Lung microvascular endothelial cell (primary cell): ENCODE measurements at regions not wholly inside any gene's neighbourhood (a gene's known extent, or its start where the extent isn't known, plus 50 kb on each side); places are given as distances from the start of the nearest gene placed in this dataset.

Source experiments
- DNase-seq, 2 donors: peaks; one replicate each; pipeline versions ENCODE4 v3.0.0 to v3.0.0-alpha.2; 2010; ENCODE audit warnings: low read depth in 2 of 2

DNA sequence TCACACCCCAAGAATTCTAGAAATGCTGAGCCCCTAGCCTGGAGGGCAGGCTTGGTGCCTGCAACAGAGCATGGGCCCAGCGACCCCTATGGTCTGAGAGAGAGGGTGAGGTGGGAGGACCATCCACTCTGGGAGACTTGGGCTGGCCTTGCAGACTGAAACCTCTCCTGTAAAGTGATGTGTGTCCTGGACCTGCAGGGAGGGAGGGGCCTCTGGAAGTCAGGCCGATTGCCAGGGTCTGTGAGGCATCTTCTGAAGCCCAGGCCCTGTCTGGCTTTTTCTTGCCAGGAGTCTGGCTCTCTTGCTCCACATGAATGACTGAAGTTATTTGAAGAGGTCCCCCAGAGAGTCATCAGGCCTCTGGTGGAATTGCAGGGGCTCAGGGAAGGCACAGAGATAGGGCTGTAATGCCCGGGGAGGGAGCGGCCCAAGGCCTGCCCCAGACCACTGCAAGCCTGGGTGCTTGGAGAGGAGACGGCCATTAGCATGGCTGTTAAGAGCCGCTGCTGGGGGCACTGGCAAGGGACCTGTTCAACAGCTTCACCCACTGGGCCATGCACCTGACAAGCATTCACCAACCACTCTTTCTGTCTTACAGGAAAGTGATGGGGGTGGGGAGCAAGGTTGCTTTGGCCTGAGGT is 56.0 kb upstream of the CHRNA7 start:
- DNase-seq = no peak

DNA sequence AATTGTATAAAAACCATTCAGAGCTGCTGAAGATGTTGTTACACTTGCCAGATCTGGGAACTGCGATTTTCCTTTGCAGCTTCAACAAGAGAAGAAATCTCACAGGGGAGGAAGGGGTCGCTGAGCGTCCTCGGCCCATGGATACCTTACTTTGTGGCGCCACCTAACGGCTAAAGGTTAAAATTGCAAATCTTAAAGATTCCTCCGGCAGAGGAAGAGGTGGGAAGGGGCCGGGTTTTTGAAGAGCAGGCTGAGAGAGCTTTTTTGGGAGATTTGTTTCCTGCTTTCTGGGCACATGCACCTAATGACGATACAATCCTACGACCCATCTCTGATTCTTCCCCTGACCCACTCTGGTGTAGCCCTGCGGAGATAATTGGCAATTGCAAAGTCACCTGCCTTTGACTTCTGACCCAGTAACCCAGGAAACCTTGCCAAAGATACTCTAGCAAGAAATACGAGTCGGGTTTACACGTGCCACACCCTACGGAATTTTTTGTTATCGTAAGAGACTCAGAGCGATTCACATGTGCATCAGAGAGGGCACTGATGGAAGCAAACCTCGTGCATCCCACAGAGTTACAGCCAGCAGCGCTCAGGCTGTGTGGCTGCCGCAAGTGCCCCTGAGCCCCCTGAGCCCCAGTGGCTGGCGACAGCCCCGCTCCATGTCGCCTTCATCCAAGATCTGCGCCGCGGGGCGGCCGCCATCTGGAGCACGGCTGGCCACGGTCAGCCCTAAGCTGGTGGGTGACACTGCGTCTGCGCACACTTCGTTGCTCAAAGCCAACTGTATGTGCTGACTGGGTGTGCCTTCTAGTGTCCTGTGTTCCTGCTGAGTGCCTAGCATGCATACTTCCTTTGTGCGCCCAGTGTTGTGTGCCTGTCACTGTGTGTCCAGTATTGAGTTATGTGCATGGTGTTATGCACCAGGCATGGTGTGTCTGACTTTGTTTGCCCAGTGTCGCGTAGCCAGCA is 55.2 kb upstream of the CHRNA7 start:
- peak; percentile 19 to 21 for DNase-seq

DNA sequence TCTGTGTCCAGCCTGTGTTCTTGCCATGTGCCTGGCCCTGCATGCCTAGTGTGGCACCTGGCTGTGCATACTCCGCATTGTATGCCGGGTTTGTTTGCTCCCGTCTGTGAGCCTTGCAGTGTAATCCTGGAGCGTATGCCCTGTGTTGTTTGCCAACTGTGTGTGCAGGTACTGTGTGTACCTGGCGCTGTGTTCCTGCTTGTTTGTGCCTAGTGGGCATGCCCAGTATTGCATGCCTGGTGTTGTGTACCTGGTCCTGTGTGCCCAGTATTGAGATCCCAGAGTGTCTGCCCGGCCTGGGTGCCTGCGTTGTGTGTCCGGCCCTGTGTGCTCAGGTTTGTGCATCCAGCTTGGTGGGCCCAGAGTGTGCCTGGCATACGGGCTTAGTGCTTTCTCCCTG is 54.5 kb upstream of the CHRNA7 start:
- DNase-seq = no peak

GRCh38 chr15:31977138-31977537 is 53.2 kb upstream of the CHRNA7 start:
- no peak for DNase-seq

GRCh38 chr15:31977812-31978661 is 52.3 kb upstream of the CHRNA7 start:
- DNase-seq = peak; percentile 42 to 62
